Mesendoderm (in vitro differentiated cells): ENCODE measurements at regions not wholly inside any gene's neighbourhood (a gene's known extent, or its start where the extent isn't known, plus 50 kb on each side); places are given as distances from the start of the nearest gene placed in this dataset.

Experiments
- DNase-seq: peaks from one replicate; pipeline ENCODE4 v3.0.0; 2013
- H2AK5ac ChIP-seq: 2 replicates; pipeline ENCODE4 v1.6.1; 2013; ENCODE audit warnings: low read length, inconsistent platforms
- H2BK120ac ChIP-seq: 2 replicates; pipeline ENCODE4 v1.6.1; 2013; ENCODE audit warnings: low read depth, mild to moderate bottlenecking, low read length, moderate library complexity, mixed read lengths
- H2BK15ac ChIP-seq: replicated peaks from 2 replicates; pipeline ENCODE4 v1.6.1; 2013; ENCODE audit warnings: low read depth, mild to moderate bottlenecking, moderate library complexity
- H2BK5ac ChIP-seq: 2 replicates; pipeline ENCODE4 v1.6.1; 2013; ENCODE audit warnings: low read length, inconsistent platforms
- H3K18ac ChIP-seq: 2 replicates; pipeline ENCODE4 v1.6.1; 2013; ENCODE audit warnings: mild to moderate bottlenecking, low read length, mixed read lengths
- H3K23ac ChIP-seq: one replicate; pipeline ENCODE4 v1.6.1; 2013; ENCODE audit warnings: low read length
- H3K27ac ChIP-seq: 2 replicates; pipeline ENCODE4 v1.5.1; 2013; ENCODE audit warnings: low read depth, mild to moderate bottlenecking, inconsistent platforms, low read length, moderate library complexity
- H3K27me3 ChIP-seq: 2 replicates; pipeline ENCODE4 v1.6.1; 2013; ENCODE audit warnings: low read length, control low read depth, mild to moderate bottlenecking, inconsistent platforms; ENCODE audit not compliant: insufficient read depth, poor library complexity
- H3K36me3 ChIP-seq: 2 replicates; pipeline ENCODE4 v1.6.1; 2013; ENCODE audit warnings: low read length, inconsistent platforms; ENCODE audit not compliant: control insufficient read depth, insufficient read depth
- H3K4ac ChIP-seq: one replicate; pipeline ENCODE4 v1.6.1; 2013; ENCODE audit warnings: low read depth, mild to moderate bottlenecking, low read length, moderate library complexity
- H3K4me1 ChIP-seq: 2 replicates; pipeline ENCODE4 v1.6.1; 2013; ENCODE audit warnings: low read depth, low read length, inconsistent platforms; ENCODE audit not compliant: control insufficient read depth
- H3K4me2 ChIP-seq: 2 replicates; pipeline ENCODE4 v1.6.1; 2013; ENCODE audit warnings: low read length
- H3K4me3 ChIP-seq: 2 replicates; pipeline ENCODE4 v1.5.1; 2013; ENCODE audit warnings: mild to moderate bottlenecking, low read length
- H3K56ac ChIP-seq: one replicate; pipeline ENCODE4 v1.6.1; 2013; ENCODE audit warnings: low read length
- H3K79me1 ChIP-seq: 2 replicates; pipeline ENCODE4 v1.6.1; 2013; ENCODE audit warnings: low read length, inconsistent platforms
- H3K79me2 ChIP-seq: 2 replicates; pipeline ENCODE4 v1.6.1; 2013; ENCODE audit warnings: mild to moderate bottlenecking, low read length; ENCODE audit not compliant: control insufficient read depth, insufficient read depth
- H3K9ac ChIP-seq: 2 replicates; pipeline ENCODE4 v1.6.1; 2013; ENCODE audit warnings: low read length, inconsistent platforms
- H4K5ac ChIP-seq: one replicate; pipeline ENCODE4 v1.6.1; 2013; ENCODE audit warnings: low read length
- H4K8ac ChIP-seq: one replicate; pipeline ENCODE4 v1.6.1; 2013; ENCODE audit warnings: low read depth, mild to moderate bottlenecking, control low read depth, low read length, moderate library complexity
- WGBS: extraction: QIAGEN DNeasy Blood & Tissue Kit; methylation state at CpG from one replicate; pipeline ENCODE4 v1.1.7; 2013; ENCODE audit warnings: low lambda C conversion rate, missing lambda C conversion rate; ENCODE audit not compliant: insufficient coverage; ENCODE audit errors: extremely low coverage; 5-methylcytosine and 5-hydroxymethylcytosine counted together

DNA sequence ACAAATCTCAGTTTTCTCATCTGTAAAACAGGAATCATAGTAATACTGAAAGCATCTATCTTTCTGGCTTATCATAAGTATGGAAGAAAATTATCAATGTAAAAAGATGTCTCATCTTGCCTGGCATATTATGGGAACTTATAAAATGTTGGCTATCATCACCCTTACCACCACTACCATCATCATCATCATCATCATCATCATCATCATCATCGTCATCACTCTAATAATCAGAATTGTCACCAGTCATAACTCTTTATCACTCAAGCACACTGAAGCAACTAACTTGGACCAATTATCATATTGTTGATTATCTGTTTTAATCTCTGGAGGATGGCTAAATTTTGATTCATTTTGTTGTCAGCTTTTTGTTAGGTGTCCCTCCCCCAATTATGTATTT lies 825.4 kb downstream of the SORCS3 start:
- Histone ChIP-seq H3K9ac (no peak overlapping the region), H3K18ac (no peak overlapping the region), H3K36me3 (no peaks in the 10 kb centered on the region), H4K5ac (no peak overlapping the region), H4K8ac (no peak overlapping the region), H3K4me3 (no peak overlapping the region), H3K27ac (no peak overlapping the region), H3K27me3 (no peaks in the 10 kb centered on the region), H3K4me1 (no peaks in the 10 kb centered on the region), H3K79me2 (no peaks in the 10 kb centered on the region), H3K23ac (no peak overlapping the region), H3K79me1 (no peaks in the 10 kb centered on the region), H3K56ac (no peak overlapping the region), H3K4me2 (no peak overlapping the region), H2BK15ac (no peak overlapping the region), H2BK5ac (no peak overlapping the region), H3K4ac (no peak overlapping the region), H2AK5ac (no peak overlapping the region), H2BK120ac (no peak overlapping the region)
- 100% methylated on average over 1 of the region's 1 CpG for WGBS
- DNase-seq = no peak

DNA sequence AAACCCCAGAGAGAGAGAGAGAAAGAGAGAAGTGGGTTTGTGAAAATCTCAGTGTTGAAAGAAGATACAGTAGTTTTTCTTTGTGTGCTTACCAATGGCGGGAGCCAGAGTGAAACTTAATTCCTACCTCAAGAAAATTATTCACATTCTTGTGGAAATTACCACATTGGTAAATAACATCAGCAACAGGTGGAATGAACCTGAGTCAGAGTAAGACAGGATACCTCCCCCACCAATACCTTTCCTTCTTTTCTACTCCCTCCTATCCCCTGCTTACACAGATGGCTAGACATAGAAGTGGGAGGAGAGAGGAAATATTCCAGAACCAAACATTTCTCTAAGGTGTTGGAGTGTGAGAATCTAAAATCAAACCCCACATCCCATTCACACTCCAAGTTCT lies 793.9 kb downstream of the SORCS3 start:
- Histone ChIP-seq H3K79me1 (no peaks in the 10 kb centered on the region), H3K79me2 (no peaks in the 10 kb centered on the region), H3K36me3 (no peaks in the 10 kb centered on the region), H3K4me2 (no peak overlapping the region), H2BK15ac (no peak overlapping the region), H3K56ac (no peak overlapping the region), H2BK5ac (no peak overlapping the region), H3K4ac (no peak overlapping the region), H3K4me3 (no peak overlapping the region), H3K27ac (no peak overlapping the region), H4K8ac (no peak overlapping the region), H3K18ac (no peak overlapping the region), H2AK5ac (no peak overlapping the region), H3K23ac (no peak overlapping the region), H3K9ac (no peak overlapping the region), H3K27me3 (no peaks in the 10 kb centered on the region), H4K5ac (no peak overlapping the region), H2BK120ac (no peak overlapping the region), H3K4me1 (no peaks in the 10 kb centered on the region)
- no CpG with 5 or more reads among the region's 1 CpG for WGBS
- DNase-seq = no peak

DNA sequence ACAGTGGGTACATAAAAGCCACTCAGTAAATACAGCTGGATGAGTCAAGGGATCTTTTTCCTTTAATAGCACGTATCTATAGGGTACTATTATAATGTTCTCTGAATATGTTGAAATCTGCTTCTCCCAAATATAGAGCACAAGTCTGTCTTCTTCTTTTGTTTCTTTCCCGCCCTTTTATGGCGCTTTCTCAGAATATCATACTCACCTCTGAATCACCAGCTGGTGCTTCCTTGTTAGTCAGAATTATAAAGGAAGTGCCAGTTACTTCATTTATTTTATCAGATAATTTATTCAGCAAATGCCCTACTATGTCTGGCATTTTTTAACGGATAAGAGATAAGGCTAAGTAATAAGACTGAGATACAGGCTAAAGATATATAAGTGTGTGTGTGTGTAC lies 772.9 kb downstream of the SORCS3 start:
- Histone ChIP-seq H4K8ac (no peak overlapping the region), H2BK120ac (no peak overlapping the region), H3K36me3 (no peaks in the 10 kb centered on the region), H3K56ac (no peak overlapping the region), H3K27ac (no peak overlapping the region), H2BK15ac (no peak overlapping the region), H3K18ac (no peak overlapping the region), H2AK5ac (no peak overlapping the region), H3K4me3 (no peak overlapping the region), H3K23ac (no peak overlapping the region), H4K5ac (no peak overlapping the region), H2BK5ac (no peak overlapping the region), H3K27me3 (no peaks in the 10 kb centered on the region), H3K9ac (no peak overlapping the region), H3K4me1 (no peaks in the 10 kb centered on the region), H3K4ac (no peak overlapping the region), H3K79me1 (no peaks in the 10 kb centered on the region), H3K79me2 (no peaks in the 10 kb centered on the region), H3K4me2 (no peak overlapping the region)
- DNase-seq = no peak
- WGBS = no CpG with 5 or more reads among the region's 4 CpGs

DNA sequence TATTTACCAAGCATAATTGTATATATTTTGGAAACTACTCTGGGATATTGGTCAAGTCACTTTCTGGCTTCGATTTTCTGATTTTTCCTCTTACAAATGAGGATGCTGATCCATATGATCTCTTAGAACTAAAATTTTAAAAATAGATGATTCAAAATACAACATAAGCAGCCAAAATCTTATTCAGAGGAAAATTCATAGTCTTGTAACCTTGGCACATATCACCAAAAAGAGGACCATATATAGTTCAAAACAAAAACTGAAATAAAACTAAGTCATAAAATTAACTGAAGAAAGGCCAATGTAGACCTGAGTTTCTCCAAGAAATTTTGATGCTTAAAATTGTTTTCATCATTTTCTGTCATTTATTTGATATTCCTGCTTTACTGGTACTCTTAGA lies 768.3 kb downstream of the SORCS3 start:
- Histone ChIP-seq H4K8ac (no peak overlapping the region), H3K4ac (no peak overlapping the region), H3K27ac (no peak overlapping the region), H2BK15ac (no peak overlapping the region), H4K5ac (no peak overlapping the region), H3K4me3 (no peak overlapping the region), H3K4me1 (no peaks in the 10 kb centered on the region), H2AK5ac (no peak overlapping the region), H3K4me2 (no peak overlapping the region), H3K27me3 (no peaks in the 10 kb centered on the region), H2BK5ac (no peak overlapping the region), H3K79me1 (no peaks in the 10 kb centered on the region), H3K79me2 (no peaks in the 10 kb centered on the region), H3K23ac (no peak overlapping the region), H3K18ac (no peak overlapping the region), H3K36me3 (no peaks in the 10 kb centered on the region), H3K9ac (no peak overlapping the region), H2BK120ac (no peak overlapping the region), H3K56ac (no peak overlapping the region)
- no CpG with 5 or more reads among the region's 1 CpG for WGBS
- DNase-seq = no peak

DNA sequence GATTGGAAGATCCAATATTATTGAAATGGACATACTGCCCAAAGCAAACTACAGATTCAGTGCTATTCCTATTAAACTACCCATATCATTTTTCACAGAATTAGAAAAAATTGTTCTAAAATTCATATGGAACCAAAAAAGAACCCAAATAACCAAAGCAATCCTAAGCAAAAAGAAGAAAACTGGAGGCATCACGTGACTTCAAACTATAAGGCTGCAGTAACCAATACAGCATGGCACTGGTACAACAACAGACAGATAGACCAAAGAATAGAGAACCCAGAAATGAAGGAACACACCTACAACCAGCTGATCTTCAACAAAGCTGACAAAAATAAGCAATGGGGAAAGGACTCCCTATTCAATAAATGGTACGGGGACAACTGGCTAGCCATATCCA lies 765.4 kb downstream of the SORCS3 start:
- Histone ChIP-seq H3K27ac (no peak overlapping the region), H3K23ac (no peak overlapping the region), H3K79me2 (no peaks in the 10 kb centered on the region), H2AK5ac (no peak overlapping the region), H2BK15ac (no peak overlapping the region), H4K5ac (no peak overlapping the region), H3K9ac (no peak overlapping the region), H2BK5ac (no peak overlapping the region), H3K36me3 (no peaks in the 10 kb centered on the region), H3K4ac (no peak overlapping the region), H3K4me1 (no peaks in the 10 kb centered on the region), H3K27me3 (no peaks in the 10 kb centered on the region), H4K8ac (no peak overlapping the region), H3K79me1 (no peaks in the 10 kb centered on the region), H2BK120ac (no peak overlapping the region), H3K18ac (no peak overlapping the region), H3K4me2 (no peak overlapping the region), H3K56ac (no peak overlapping the region), H3K4me3 (no peak overlapping the region)
- no CpG with 5 or more reads among the region's 2 CpGs for WGBS
- no peak for DNase-seq

DNA sequence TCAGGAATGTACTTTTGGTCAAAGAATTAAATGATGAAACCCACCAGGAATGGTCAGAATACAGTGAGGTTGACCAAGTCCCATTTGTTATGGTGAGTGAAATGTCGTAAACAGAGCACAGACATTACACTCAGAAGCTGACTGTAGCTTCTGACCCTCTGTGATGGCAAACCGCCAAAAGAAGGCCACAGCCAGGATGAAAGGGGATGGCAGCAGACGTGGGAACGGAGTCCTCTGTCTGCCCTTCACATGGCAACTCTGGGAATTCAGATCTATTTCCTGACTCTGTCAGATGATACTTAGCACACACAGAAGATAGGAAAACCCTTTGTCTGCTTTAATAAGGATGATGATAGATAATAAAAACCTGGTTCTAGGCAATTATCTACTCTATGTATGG lies 757.1 kb downstream of the SORCS3 start:
- Histone ChIP-seq H3K27me3 (no peaks in the 10 kb centered on the region), H3K23ac (no peak overlapping the region), H3K4ac (no peak overlapping the region), H4K8ac (no peak overlapping the region), H3K9ac (no peak overlapping the region), H3K4me3 (no peak overlapping the region), H4K5ac (no peak overlapping the region), H3K4me2 (no peak overlapping the region), H2AK5ac (no peak overlapping the region), H3K36me3 (no peaks in the 10 kb centered on the region), H3K79me1 (no peaks in the 10 kb centered on the region), H3K18ac (no peak overlapping the region), H2BK5ac (no peak overlapping the region), H3K4me1 (no peaks in the 10 kb centered on the region), H2BK15ac (no peak overlapping the region), H3K56ac (no peak overlapping the region), H3K79me2 (no peaks in the 10 kb centered on the region), H3K27ac (no peak overlapping the region), H2BK120ac (no peak overlapping the region)
- DNase-seq = no peak
- WGBS = no CpG with 5 or more reads among the region's 4 CpGs
